OCI-M1 (cell line): ENCODE measurements at regions not wholly inside any gene's neighbourhood (a gene's known extent, or its start where the extent isn't known, plus 50 kb on each side); places are given as distances from the start of the nearest gene placed in this dataset.
A peak's percentile ranks its signal among the peaks of the same experiment; 100 is the strongest.
"Not testable (repeated sequence)": the region's sequence is repeated elsewhere in the genome, so short reads cannot be mapped to it uniquely, and the experiment has no call there.

ENCODE experiments used
- DNase-seq: peaks from one replicate; lab custom pipeline; 2025; lab: John Stamatoyannopoulos, UW

DNA sequence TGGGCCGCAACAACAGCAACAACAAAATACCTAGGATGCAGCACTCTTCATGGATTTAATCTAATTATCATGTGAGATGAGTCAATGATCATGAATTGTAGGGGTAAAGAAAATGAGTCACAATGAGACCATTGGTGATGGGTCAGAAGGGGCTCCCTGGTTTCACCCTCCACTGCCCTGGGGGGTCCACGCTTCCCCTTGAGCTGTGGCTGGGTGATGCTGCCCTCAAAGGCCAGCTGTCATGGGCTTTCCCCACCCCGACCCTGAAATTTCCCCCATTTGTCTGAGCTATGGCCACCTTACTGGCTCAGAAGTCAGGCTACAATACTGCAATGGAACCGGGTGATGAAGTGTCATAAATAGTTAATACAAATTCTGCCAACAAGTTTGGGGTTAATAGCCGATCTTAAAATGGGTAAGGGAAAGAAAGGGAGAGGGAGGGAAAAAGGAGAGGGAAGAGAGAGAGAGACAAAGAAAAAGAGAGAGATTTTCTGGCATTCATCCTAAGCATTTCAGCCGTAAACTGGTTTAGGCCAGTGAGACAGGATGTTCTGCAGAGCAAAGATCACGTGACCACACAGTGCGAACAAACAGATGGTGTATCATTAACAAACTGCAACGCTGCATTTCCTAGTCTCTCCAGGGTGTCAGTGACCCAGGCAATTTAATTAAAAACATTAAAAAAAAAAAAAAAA lies 143.4 kb upstream of the ERRFI1 start:
- DNase-seq: peak; percentile 8

DNA sequence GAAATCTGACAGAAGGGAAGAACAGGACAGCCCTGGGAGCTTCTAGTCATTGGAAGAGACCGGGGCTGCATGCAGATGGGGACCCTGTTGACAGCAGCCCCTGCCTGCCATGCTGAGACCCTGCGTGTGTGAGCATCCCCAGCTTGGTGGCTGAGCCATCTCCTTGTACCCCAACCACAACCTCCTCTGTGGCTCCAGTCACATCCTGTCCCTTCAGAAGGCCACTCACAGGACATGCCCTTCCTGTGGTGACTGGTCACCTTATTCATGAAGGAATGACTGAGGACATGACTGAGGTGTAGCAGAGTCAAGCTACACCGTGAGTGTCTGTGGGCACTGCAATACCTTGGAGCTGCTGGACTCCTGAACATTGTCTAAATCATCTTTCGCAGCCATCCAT lies 141.8 kb upstream of the ERRFI1 start:
- DNase-seq: no peak

DNA sequence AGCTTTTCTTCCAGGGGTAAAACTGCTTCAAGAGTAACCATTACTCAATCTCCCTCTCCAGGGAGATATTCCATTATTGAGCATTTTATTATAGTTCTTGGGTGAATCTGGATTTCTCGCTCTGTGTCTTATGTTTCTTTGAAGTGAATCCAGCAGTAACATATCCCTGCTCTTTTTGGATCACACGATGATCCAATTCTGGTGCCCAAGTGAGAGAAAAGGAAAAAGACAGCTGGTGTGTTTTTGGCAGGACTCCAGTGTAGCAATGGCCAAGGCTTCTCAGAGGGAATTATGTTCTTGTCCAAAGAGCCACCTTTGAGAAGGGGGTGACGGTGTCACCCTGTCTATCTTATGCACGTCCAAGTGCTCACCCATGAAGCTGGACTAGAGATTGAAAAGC lies 140.3 kb upstream of the ERRFI1 start:
- no peak for DNase-seq

DNA sequence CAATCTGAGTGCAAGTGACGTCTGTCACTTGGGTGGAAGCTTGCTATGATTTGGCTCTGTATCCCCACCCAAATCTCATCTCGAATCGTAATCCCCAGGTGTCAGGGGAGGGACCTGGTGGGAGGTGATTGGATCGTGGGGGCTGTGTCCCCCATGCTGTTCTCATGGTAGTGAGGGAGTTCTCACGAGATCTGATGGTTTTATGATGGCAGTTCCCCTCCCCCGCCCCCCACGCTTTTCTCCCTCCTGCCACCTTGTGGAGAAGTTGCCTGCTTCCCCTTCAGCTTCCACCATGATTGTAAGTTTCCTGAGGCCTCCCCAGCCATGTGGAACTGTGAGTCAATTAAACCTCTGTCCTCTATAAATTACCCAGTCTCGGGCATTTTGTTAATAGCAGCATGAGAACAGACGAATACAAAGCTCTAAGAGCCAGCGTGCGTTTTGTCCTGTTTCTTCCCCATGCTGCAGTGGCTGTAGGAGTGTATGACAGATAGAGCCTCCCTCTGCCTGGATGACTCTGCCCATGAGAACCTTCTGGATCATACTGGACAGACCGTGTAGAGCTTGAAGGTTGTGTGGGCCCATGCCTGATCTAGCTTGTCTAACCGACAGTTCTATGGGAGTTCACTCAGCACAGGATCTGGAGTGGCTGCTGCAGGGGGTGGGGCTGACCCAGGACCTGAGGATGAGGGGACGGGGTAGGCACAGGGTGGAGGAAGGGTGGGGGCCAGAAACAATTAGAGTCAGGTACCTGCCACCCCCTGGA lies 139.7 kb upstream of the ERRFI1 start:
- DNase-seq: peak; percentile 52

GRCh38 chr1:8164670-8165069 lies 138.6 kb upstream of the ERRFI1 start:
- no peak for DNase-seq

DNA sequence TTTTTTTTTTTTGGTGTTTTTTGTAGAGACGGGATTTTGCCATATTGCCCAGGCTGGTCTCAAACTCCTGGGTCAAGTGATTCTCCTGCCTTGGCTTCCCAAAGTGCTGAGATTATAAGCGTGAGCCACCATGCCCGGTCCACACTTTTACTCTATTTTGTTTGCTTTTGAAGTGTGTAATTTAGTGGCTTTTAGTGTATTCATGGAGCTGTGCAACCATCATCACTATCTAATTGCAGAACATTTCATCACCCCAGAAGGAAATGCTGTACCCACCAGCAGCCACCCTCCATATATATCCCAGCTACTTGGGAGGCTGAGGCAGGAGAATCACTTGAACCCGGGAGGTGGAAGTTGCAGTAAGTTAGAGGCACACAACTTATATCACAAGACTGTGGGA lies 136.9 kb upstream of the ERRFI1 start:
- no peak for DNase-seq

DNA sequence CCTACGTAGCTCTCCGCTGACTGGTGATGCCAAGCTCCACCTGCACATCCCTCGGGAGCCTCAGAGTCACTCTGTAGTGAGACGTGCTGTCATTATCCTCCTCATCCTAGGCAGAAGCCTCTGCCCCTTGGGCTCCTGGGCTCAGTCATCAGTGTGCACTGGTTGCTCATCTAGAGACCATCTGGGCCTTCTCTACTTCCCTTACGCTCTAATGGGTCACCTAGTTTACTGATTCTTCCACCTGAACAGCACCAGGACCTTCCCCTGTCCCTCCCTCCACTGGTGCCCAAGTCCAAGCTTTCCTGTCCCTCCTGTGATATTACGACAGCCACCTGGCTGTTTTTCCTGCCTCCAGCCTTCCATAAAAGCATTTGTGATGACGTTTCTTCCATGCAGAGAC lies 136.1 kb upstream of the ERRFI1 start:
- no peak for DNase-seq

DNA sequence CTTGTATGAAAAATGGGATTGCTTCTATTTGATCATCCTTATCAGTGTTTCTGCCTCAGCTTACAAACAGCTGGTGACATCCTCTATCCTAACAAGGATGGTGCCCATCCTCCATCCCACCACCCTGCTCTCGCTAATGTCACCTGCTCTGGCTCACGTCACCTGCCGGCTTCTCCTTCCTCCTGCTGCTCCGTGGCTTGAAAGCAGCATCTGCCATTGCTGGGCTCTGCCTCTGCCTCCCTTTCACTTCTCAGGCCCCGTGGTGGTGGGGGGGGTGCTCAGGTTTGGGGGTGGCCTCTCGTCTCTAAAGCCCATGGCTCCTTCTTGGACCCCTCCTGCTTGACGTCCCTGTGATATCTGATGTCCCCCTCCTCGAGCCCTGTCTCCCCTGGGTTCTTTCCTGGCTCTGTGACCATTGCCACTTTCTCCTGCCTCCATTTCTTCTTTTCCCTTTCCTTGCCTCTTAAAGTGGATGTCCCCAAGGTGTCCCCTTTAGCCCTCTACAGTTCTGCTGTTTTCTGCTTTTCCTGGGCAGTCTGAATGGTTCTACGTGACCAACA lies 135.5 kb upstream of the ERRFI1 start:
- no peak for DNase-seq

GRCh38 chr1:8159470-8160024 lies 133.4 kb upstream of the ERRFI1 start:
- DNase-seq: no peak

DNA sequence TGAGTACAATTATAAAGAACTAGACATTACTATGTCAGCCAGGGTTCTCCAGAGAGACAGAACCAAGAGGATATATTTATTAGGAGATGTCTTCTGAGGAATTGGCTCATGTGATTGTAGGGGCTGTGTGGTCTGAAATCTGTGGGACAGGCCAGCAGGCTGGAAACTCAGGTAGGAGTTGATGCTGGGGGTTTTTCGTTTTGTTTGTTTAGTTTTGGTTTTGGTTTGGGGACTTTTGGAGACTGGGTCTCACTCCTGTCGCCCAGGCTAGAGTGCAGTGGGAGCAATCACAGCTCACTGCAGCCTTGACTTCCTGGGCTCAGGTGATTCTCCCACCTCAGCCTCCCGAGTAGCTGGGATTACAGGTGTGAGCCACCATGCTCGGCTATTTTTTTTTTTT lies 132.9 kb upstream of the ERRFI1 start:
- DNase-seq: no peak

- no peak for DNase-seq
Observed at GRCh38 chr1:8157765-8158164, 131.7 kb upstream of the ERRFI1 start.

GRCh38 chr1:8155528-8156186 lies 129.5 kb upstream of the ERRFI1 start:
- DNase-seq: no peak

GRCh38 chr1:8154621-8155052 lies 128.5 kb upstream of the ERRFI1 start:
- DNase-seq: no peak

DNA sequence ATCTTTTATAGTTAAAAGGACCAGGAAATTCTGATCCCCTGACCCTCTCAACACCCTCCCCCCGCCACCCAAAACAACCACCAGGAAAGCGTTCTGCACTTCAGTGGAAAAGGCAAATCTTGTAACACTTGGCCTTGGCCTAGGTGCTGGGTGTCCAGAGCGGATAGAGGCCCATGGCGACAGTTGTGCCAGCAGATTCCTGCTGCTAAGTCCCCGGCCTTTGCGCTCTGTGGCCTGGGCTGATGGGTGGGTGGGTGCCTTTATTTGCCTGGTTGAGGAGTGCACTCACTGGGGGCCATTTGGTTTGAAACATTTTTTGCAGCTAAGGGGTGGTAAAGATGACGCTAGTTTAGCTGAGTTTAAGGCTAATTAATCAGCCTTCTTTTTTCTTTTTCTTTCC lies 127.9 kb upstream of the ERRFI1 start:
- no peak for DNase-seq

DNA sequence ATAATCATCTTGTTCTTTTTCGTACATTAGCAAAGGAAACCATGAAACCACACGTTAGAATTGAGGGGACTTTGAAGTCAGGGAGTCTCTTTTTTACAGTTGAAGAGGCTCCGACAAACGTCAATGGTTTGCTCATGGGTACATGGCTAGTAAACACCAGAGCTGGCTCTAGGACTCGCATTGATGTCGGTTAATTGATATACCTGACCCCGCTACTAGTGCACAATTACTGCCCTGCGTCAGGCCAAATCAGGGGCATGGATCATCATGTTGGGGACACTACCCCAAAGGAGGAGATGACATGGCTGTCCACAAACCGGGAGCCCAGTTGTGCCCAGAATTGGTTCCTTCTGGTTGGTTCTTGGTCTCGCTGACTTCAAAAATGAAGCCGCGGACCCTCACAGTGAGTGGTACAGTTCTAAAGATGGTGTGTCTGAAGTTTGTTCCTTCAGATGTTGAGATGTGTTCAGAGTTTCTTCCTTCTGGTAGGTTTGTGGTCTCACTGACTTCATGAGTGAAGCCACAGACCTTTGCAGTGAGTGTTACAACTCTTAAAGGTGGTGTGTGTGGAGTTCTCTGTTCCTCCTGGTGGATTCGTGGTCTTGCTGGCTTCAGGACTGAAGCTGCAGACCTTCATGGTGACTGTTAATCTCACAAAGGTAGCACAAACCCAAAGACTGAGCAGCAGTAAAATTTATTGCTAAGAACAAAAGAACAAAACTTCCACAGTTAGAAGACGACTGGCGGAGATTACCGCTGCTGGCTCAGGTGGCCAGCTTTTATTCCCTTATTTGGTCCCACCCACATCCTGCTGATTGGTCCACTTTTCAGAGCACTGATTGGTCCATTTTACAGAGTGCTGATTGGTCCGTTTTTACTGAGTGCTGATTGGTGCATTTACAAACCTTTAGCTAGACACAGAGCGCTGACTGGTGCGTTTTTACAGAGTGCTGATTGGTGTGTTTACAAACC lies 126.9 kb upstream of the ERRFI1 start:
- no peak for DNase-seq

DNA sequence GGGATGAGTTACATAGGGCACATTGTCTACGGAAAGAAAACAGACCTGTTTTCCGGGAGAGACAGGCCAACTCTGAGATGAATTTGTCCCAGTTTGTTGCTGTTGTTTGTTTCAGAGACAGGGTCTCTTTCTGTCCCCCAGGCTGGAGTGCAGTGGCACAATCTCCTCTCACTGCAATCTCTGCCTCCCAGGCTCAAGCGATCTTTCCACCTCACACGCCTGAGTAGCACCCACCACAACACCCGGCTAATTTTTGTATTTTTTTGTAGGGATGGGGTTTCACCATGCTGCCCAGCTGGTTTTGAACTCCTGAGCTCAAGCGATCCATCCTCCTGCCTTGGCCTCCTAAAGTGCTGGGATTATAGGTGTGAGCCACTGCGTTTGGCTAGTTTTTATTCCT lies 125.5 kb upstream of the ERRFI1 start:
- DNase-seq: no peak

- DNase-seq: not testable (repeated sequence)
Observed at GRCh38 chr1:8149756-8150155, 123.6 kb upstream of the ERRFI1 start.

DNA sequence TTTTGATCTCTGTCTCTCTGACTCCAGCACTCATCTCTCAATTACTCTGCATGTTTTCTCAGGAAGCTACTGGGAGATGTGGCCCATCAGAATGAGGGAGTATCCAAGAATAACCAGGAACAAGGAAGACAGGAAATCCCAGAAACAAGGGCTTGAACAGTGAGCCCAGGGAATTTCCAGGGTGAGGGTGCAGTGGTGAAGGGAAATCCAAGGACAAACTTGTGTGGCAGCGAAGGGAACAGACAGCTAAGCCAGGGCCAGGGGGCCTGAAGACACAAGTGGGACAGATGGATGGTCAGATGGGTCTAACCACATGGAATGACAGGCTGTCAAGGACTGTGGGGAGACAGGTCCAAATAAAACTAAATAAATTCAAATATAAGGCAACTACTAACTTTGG lies 121.8 kb upstream of the ERRFI1 start:
- DNase-seq: no peak

DNA sequence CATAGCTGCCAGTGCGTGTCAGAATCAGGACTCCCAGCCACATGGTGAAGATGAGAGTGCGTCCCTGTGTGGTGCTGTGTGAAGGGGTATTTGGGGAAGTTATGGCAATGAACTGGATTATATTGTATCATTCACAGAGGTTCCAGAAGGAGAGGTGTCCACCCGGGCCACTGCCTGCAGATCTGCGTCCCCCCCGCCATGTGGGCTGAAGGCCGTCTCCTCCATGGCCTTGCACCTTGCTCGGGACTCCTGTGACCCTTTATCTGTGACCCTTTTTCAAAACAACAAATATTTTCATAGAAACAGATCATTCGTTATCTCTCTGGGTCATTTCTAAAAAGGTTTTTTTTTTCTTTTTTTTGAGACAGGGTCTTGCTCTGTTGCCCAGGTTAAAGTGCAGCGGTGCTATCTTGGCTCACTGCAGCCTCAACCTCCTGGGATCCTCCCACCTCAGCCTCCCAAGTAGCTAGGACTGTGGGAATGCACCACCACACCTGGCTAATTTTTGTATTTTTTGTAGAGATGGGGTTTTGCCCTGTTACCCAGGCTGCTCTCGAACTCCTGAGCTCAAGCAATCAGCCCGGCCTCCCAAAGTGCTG lies 120.2 kb upstream of the ERRFI1 start:
- no peak for DNase-seq

- DNase-seq: no peak
Observed at GRCh38 chr1:8145545-8146202, 119.6 kb upstream of the ERRFI1 start.
